IMR-90 (cell line): ENCODE measurements at regions not wholly inside any gene's neighbourhood (a gene's known extent, or its start where the extent isn't known, plus 50 kb on each side); places are given as distances from the start of the nearest gene placed in this dataset.

ENCODE experiments used
- ATAC-seq: fragments of 200-7000 bp; cut with Tn5 transposase; 2 replicates; pipeline ENCODE4 v1.9.1; 2020; ENCODE audit warnings: low read depth, mild to moderate bottlenecking, moderate library complexity
- BruUV-seq: library from RNA; stranded (reverse); fragments of 400-500 nt; replicated peaks from 2 replicates; lab custom pipeline; 2021; lab: Mats Ljungman, UMichigan
- CTCF ChIA-PET: fragments of 300-600 bp; formaldehyde crosslinking; extraction: SDS; loops from one replicate; lab custom pipeline; 2021; ENCODE audit warnings: antibody characterized with exemption; lab: Yijun Ruan, JAX
- POLR2A ChIA-PET: fragments of 300-600 bp; sonication (Branson Sonifier 250); formaldehyde crosslinking; loops from one replicate; lab custom pipeline; 2022; ENCODE audit warnings: antibody characterized with exemption; ENCODE audit not compliant: unreplicated experiment; lab: Charles Lee
- DNase-seq: peaks from one replicate; pipeline ENCODE4 v3.0.0; 2013
- H2AFZ ChIP-seq: replicated peaks from 2 replicates; pipeline ENCODE3; 2013; ENCODE audit warnings: low read length, mild to moderate bottlenecking; ENCODE audit not compliant: poor library complexity
- H2AK5ac ChIP-seq: 2 replicates; pipeline ENCODE4 v1.6.1; 2013; ENCODE audit warnings: low read depth, low read length, inconsistent platforms
- H2AK9ac ChIP-seq: replicated peaks from 2 replicates; pipeline ENCODE3; 2013; ENCODE audit warnings: mild to moderate bottlenecking, low read depth, low read length, moderate library complexity; ENCODE audit not compliant: poor library complexity
- H2BK120ac ChIP-seq: 2 replicates; pipeline ENCODE4 v1.6.1; 2013; ENCODE audit warnings: low read depth, low read length, inconsistent platforms
- H2BK15ac ChIP-seq: 3 replicates; pipeline ENCODE4 v1.6.1; 2013; ENCODE audit warnings: low read depth, low read length, inconsistent platforms
- H2BK20ac ChIP-seq: 2 replicates; pipeline ENCODE4 v1.6.1; 2013; ENCODE audit warnings: low read depth, mild to moderate bottlenecking, inconsistent platforms, low read length, moderate library complexity
- H2BK5ac ChIP-seq: 2 replicates; pipeline ENCODE4 v1.6.1; 2013; ENCODE audit warnings: mild to moderate bottlenecking, low read depth, low read length, inconsistent platforms; ENCODE audit not compliant: poor library complexity, severe bottlenecking
- H3K14ac ChIP-seq: replicated peaks from 2 replicates; pipeline ENCODE4 v1.6.1; 2013; ENCODE audit warnings: low read depth, low read length, inconsistent platforms
- H3K18ac ChIP-seq: 2 replicates; pipeline ENCODE4 v1.6.1; 2013; ENCODE audit warnings: low read depth, low read length, control low read depth
- H3K23ac ChIP-seq: 2 replicates; pipeline ENCODE4 v1.6.1; 2013; ENCODE audit warnings: low read depth, low read length, inconsistent platforms
- H3K27ac ChIP-seq: 2 replicates; pipeline ENCODE4 v1.5.1; 2013; ENCODE audit warnings: mild to moderate bottlenecking, control low read depth, low read length; ENCODE audit not compliant: insufficient read depth
- H3K27me3 ChIP-seq: 2 replicates; pipeline ENCODE4 v1.6.1; 2013; ENCODE audit warnings: low read length; ENCODE audit not compliant: control insufficient read depth, insufficient read depth
- H3K36me3 ChIP-seq: 2 replicates; pipeline ENCODE4 v1.6.1; 2013; ENCODE audit warnings: low read length, mixed read lengths; ENCODE audit not compliant: control insufficient read depth, insufficient read depth
- H3K4ac ChIP-seq: 2 replicates; pipeline ENCODE4 v1.6.1; 2013; ENCODE audit warnings: low read depth, low read length, inconsistent platforms
- H3K4me1 ChIP-seq: 2 replicates; pipeline ENCODE4 v1.6.1; 2013; ENCODE audit warnings: low read length, mixed read lengths; ENCODE audit not compliant: control insufficient read depth, insufficient read depth
- H3K4me2 ChIP-seq: 2 replicates; pipeline ENCODE4 v1.6.1; 2013; ENCODE audit warnings: low read depth, mild to moderate bottlenecking, control low read depth, low read length, moderate library complexity
- H3K4me3 ChIP-seq: 2 replicates; pipeline ENCODE4 v1.5.1; 2013; ENCODE audit warnings: low read depth, mild to moderate bottlenecking, control low read depth, low read length, moderate library complexity; ENCODE audit not compliant: insufficient read depth
- H3K56ac ChIP-seq: 2 replicates; pipeline ENCODE4 v1.6.1; 2013; ENCODE audit warnings: low read length, inconsistent platforms; ENCODE audit not compliant: insufficient read depth; ENCODE audit errors: extremely low read depth
- H3K79me1 ChIP-seq, 2 experiments: 2 replicates each; pipeline ENCODE4 v1.6.1; 2013; ENCODE audit warnings: low read length in 2 of 2, inconsistent platforms in 1 of 2, low read depth in 1 of 2
- H3K9ac ChIP-seq: 2 replicates; pipeline ENCODE4 v1.6.1; 2013; ENCODE audit warnings: low read depth, low read length, control low read depth
- H3K9me1 ChIP-seq: 2 replicates; pipeline ENCODE4 v1.6.1; 2013; ENCODE audit warnings: low read length, inconsistent platforms; ENCODE audit not compliant: insufficient read depth
- H3K9me3 ChIP-seq: 2 replicates; pipeline ENCODE4 v1.6.1; 2013; ENCODE audit warnings: low read length; ENCODE audit not compliant: control insufficient read depth, insufficient read depth
- H4K20me1 ChIP-seq: 2 replicates; pipeline ENCODE4 v1.6.1; 2013; ENCODE audit warnings: low read length, inconsistent platforms; ENCODE audit not compliant: insufficient read depth
- H4K5ac ChIP-seq: 2 replicates; pipeline ENCODE4 v1.6.1; 2013; ENCODE audit warnings: mild to moderate bottlenecking, low read depth, low read length, control low read depth
- H4K8ac ChIP-seq, 2 experiments: 2 replicates each; pipeline ENCODE4 v1.6.1; 2013; ENCODE audit warnings: low read depth in 2 of 2, low read length in 2 of 2, control low read depth in 1 of 2, inconsistent platforms in 1 of 2
- H4K91ac ChIP-seq: 2 replicates; pipeline ENCODE4 v1.6.1; 2013; ENCODE audit warnings: low read depth, low read length, inconsistent platforms; ENCODE audit not compliant: insufficient read depth
- RFX5 ChIP-seq: IDR thresholded peaks from 2 replicates; pipeline ENCODE4 v1.8.0; 2012; ENCODE audit warnings: low read depth, mild to moderate bottlenecking, low read length, moderate library complexity
- WGBS, 2 experiments: methylation state at CpG; one replicate each; pipeline versions ENCODE4 v1.1.5 to v1.1.7; 2013; ENCODE audit warnings: missing lambda C conversion rate in 2 of 2; ENCODE audit not compliant: insufficient read length in 1 of 2; ENCODE audit errors: extremely low coverage in 2 of 2; 5-methylcytosine and 5-hydroxymethylcytosine counted together
- dilution Hi-C: fragments of 300-500 bp; cut with HindIII; formaldehyde crosslinking; loops from one replicate; pipeline ENCODE4 v1.14.3; 2018; ENCODE audit warnings: low sequenced_read_pairs; ENCODE audit not compliant: unreplicated experiment
- in situ Hi-C: fragments of 300-500 bp; cut with MboI; formaldehyde crosslinking; loops from 3 replicates; pipeline ENCODE4 v1.14.3; 2019; ENCODE audit warnings: low sequenced_read_pairs, inconsistent platforms, mixed read lengths
- intact Hi-C: fragments of 100-400 bp; cut with micrococcal nuclease; formaldehyde crosslinking; loops from 2 replicates; pipeline ENCODE4 v1.10.0; 2022

DNA sequence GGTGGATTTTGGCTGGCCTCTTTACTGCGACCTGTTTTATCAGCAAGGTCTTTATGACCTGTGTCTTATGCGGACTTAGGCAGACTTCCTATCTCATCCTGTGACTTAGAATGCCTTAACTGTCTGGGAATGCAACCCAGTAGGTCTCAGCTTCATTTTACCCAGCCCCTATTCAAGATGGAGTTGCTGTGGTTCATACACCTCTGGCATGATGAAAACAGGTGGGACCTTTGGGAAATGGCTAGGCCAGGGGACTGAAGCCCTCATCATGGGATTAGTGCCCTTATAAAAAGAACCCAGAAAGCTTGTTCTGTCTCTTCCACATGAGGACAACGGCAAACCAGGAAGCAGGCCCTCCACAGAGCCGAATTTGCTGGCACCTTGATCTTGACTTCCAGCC is 172.1 kb upstream of the MYO3A start:
- DNase-seq, result no peak
- in situ Hi-C loops, result no loop called here
- BruUV-seq, result no TSS peak

More for the DNA sequence above, 172.1 kb upstream of the MYO3A start:
- H2AK9ac ChIP-seq, result no peak overlapping the region
- ChIA-PET CTCF (no interaction called here), POLR2A (no interaction called here)
- no peaks in the 10 kb centered on the region for H4K20me1 ChIP-seq
- ATAC-seq, result no peak
- dilution Hi-C loops (no loop called here), intact Hi-C loops (no loop called here)
- no CpG with 5 or more reads among the region's 4 CpGs for WGBS, 2 experiments
- H3K9me1 ChIP-seq, result no peaks in the 10 kb centered on the region
- TF ChIP-seq RFX5, result no peak
- H3K79me1 ChIP-seq, result no peaks in the 10 kb centered on the region
- H3K36me3 ChIP-seq, result no peaks in the 10 kb centered on the region
- no peak overlapping the region for H3K14ac ChIP-seq
- no peaks in the 10 kb centered on the region for H3K4me1 ChIP-seq
- H2BK15ac ChIP-seq, result no peak overlapping the region
- no peak overlapping the region for H2AK5ac ChIP-seq
- H3K23ac ChIP-seq, result no peak overlapping the region
- H3K27me3 ChIP-seq, result no peaks in the 10 kb centered on the region
- H2BK5ac ChIP-seq, result no peak overlapping the region
- H2AFZ ChIP-seq, result no peak overlapping the region
- no peak overlapping the region for H4K8ac ChIP-seq
- no peak overlapping the region for H3K27ac ChIP-seq
- no peak overlapping the region for H3K4me2 ChIP-seq
- H2BK120ac ChIP-seq, result no peak overlapping the region
- H3K9me3 ChIP-seq, result peaks cover 25% of the 10 kb centered on the region
- no peak overlapping the region for H3K4ac ChIP-seq
- H3K18ac ChIP-seq, result no peak overlapping the region
- no peak overlapping the region for H4K91ac ChIP-seq
- H3K4me3 ChIP-seq, result no peak overlapping the region
- no peak overlapping the region for H4K5ac ChIP-seq
- H3K56ac ChIP-seq, result no peak overlapping the region
- no peak overlapping the region for H2BK20ac ChIP-seq
- H3K9ac ChIP-seq, result no peak overlapping the region
